CD4-positive, alpha-beta memory T cell (primary cell): ENCODE measurements at regions not wholly inside any gene's neighbourhood (a gene's known extent, or its start where the extent isn't known, plus 50 kb on each side); places are given as distances from the start of the nearest gene placed in this dataset.

ENCODE experiments used
- CTCF ChIA-PET: fragments of 350-600 bp; sonication (Branson Sonifier 250); formaldehyde crosslinking; loops from one replicate; lab custom pipeline; 2021; ENCODE audit warnings: inconsistent platforms; ENCODE audit not compliant: partially characterized antibody; lab: Charles Lee
- POLR2A ChIA-PET: fragments of 350-600 bp; sonication (Branson Sonifier 250); formaldehyde crosslinking; loops from one replicate; lab custom pipeline; 2021; ENCODE audit not compliant: partially characterized antibody; lab: Charles Lee
- DNase-seq, 5 donors: peaks; one replicate each; pipeline versions ENCODE4 v3.0.0 to v3.0.0-alpha.2; 2020 to 2022; ENCODE audit warnings: mixed read lengths in 1 of 5
- H3K27ac ChIP-seq: one replicate; pipeline ENCODE4 v1.7.0; 2013; ENCODE audit warnings: low read depth, low read length
- H3K27me3 ChIP-seq: 2 replicates; pipeline ENCODE4 v1.7.0; 2013; ENCODE audit warnings: mild to moderate bottlenecking, low read length, moderate library complexity; ENCODE audit not compliant: insufficient read depth
- H3K36me3 ChIP-seq: 2 replicates; pipeline ENCODE4 v1.7.0; 2013; ENCODE audit warnings: mild to moderate bottlenecking, low read length, moderate library complexity; ENCODE audit not compliant: insufficient read depth
- H3K4me1 ChIP-seq: 2 replicates; pipeline ENCODE4 v1.7.0; 2013; ENCODE audit warnings: mild to moderate bottlenecking, low read length, moderate library complexity; ENCODE audit not compliant: insufficient read depth
- H3K4me3 ChIP-seq, 2 donors: one replicate each; pipeline ENCODE4 v1.7.0; 2013; ENCODE audit warnings: low read length in 2 of 2, mild to moderate bottlenecking in 1 of 2
- H3K9me3 ChIP-seq, 2 donors: one replicate each; pipeline ENCODE4 v1.7.0; 2013; ENCODE audit warnings: low read length in 2 of 2, control low read depth in 1 of 2; ENCODE audit not compliant: control insufficient read depth in 1 of 2
- H3K27ac Mint-ChIP-seq, 7 donors: one replicate each; pipeline ENCODE4 v1.8.0; 2020 to 2021; ENCODE audit warnings: mixed read lengths in 7 of 7, mild to moderate bottlenecking in 6 of 7, inconsistent platforms in 3 of 7, moderate library complexity in 3 of 7
- H3K27me3 Mint-ChIP-seq, 2 donors: one replicate each; pipeline ENCODE4 v1.8.0; 2020 to 2021; ENCODE audit warnings: mixed read lengths in 2 of 2
- H3K36me3 Mint-ChIP-seq, 2 donors: one replicate each; pipeline ENCODE4 v1.8.0; 2020 to 2021; ENCODE audit warnings: mixed read lengths in 2 of 2, inconsistent platforms in 1 of 2, mild to moderate bottlenecking in 1 of 2
- H3K4me1 Mint-ChIP-seq, 4 donors: one replicate each; pipeline ENCODE4 v1.8.0; 2020 to 2021; ENCODE audit warnings: mixed read lengths in 4 of 4, mild to moderate bottlenecking in 1 of 4
- H3K4me3 Mint-ChIP-seq, 8 donors: one replicate each; pipeline ENCODE4 v1.8.0; 2020 to 2021; ENCODE audit warnings: mixed read lengths in 8 of 8, mild to moderate bottlenecking in 7 of 8, moderate library complexity in 6 of 8, inconsistent platforms in 3 of 8
- H3K9me3 Mint-ChIP-seq, 8 donors: one replicate each; pipeline ENCODE4 v1.8.0; 2020 to 2021; ENCODE audit warnings: mixed read lengths in 8 of 8, mild to moderate bottlenecking in 5 of 8, inconsistent platforms in 3 of 8, moderate library complexity in 1 of 8
- intact Hi-C: fragments of 100-400 bp; cut with micrococcal nuclease; formaldehyde crosslinking; loops from one replicate; pipeline ENCODE4 v1.15.1; 2023

GRCh38 chr11:27933992-27934829, 173.7 kb downstream of the KIF18A start:
- H3K36me3 ChIP-seq = no peaks in the 10 kb centered on the region
- H3K27ac ChIP-seq = no peak overlapping the region
- POLR2A ChIA-PET = no interaction called here
- Mint-ChIP-seq H3K4me1 (no peaks in the 10 kb centered on the region), H3K36me3 (no peaks in the 10 kb centered on the region), H3K4me3 (no peak overlapping the region), H3K27me3 (peaks cover 0 to 2% of the 10 kb centered on the region in 2 donors), H3K9me3 (peaks cover 0 to 8% (median 2%) of the 10 kb centered on the region in 8 donors), H3K27ac (no peak overlapping the region)
- intact Hi-C loops = no loop called here
- no peaks in the 10 kb centered on the region for H3K27me3 ChIP-seq
- DNase-seq = no peak
- no peaks in the 10 kb centered on the region for H3K9me3 ChIP-seq
- H3K4me1 ChIP-seq = no peaks in the 10 kb centered on the region
- CTCF ChIA-PET = no interaction called here
- H3K4me3 ChIP-seq = no peak overlapping the region

- no peak overlapping the region for H3K27ac ChIP-seq
- Mint-ChIP-seq H3K9me3 (no peaks in the 10 kb centered on the region), H3K36me3 (no peaks in the 10 kb centered on the region), H3K27me3 (peaks cover 0 to 2% of the 10 kb centered on the region in 2 donors), H3K4me3 (no peak overlapping the region), H3K4me1 (no peaks in the 10 kb centered on the region), H3K27ac (no peak overlapping the region)
- no peaks in the 10 kb centered on the region for H3K36me3 ChIP-seq
- intact Hi-C loops = no loop called here
- no peaks in the 10 kb centered on the region for H3K4me1 ChIP-seq
- H3K27me3 ChIP-seq = no peaks in the 10 kb centered on the region
- no peak overlapping the region for H3K4me3 ChIP-seq
- ChIA-PET POLR2A (no interaction called here), CTCF (no interaction called here)
- no peak for DNase-seq
- no peaks in the 10 kb centered on the region for H3K9me3 ChIP-seq
These were observed 176.2 kb downstream of the KIF18A start for GRCh38 chr11:27931770-27932169.

GRCh38 chr11:27930946-27931345, 177.0 kb downstream of the KIF18A start:
- Mint-ChIP-seq H3K4me3 (no peak overlapping the region), H3K9me3 (no peaks in the 10 kb centered on the region), H3K36me3 (no peaks in the 10 kb centered on the region), H3K4me1 (no peaks in the 10 kb centered on the region), H3K27me3 (peaks cover 0 to 1% of the 10 kb centered on the region in 2 donors), H3K27ac (no peak overlapping the region)
- CTCF ChIA-PET = no interaction called here
- H3K27ac ChIP-seq = no peak overlapping the region
- POLR2A ChIA-PET = no interaction called here
- H3K4me3 ChIP-seq = no peak overlapping the region
- H3K27me3 ChIP-seq = no peaks in the 10 kb centered on the region
- no peaks in the 10 kb centered on the region for H3K36me3 ChIP-seq
- H3K4me1 ChIP-seq = no peaks in the 10 kb centered on the region
- DNase-seq = no peak
- no peaks in the 10 kb centered on the region for H3K9me3 ChIP-seq
- intact Hi-C loops = no loop called here

- peaks cover 0 to 4% (median 0%) of the 10 kb centered on the region in 8 donors for H3K9me3 Mint-ChIP-seq
- H3K4me3 Mint-ChIP-seq = no peak overlapping the region
- Histone ChIP-seq H3K4me1 (no peaks in the 10 kb centered on the region), H3K27ac (no peak overlapping the region), H3K9me3 (no peaks in the 10 kb centered on the region), H3K4me3 (no peak overlapping the region), H3K36me3 (no peaks in the 10 kb centered on the region), H3K27me3 (no peaks in the 10 kb centered on the region)
- H3K27ac Mint-ChIP-seq = no peak overlapping the region
- no peak for DNase-seq
- ChIA-PET POLR2A (no interaction called here), CTCF (no interaction called here)
- H3K27me3 Mint-ChIP-seq = peaks cover 0 to 3% of the 10 kb centered on the region in 2 donors
- no peaks in the 10 kb centered on the region for H3K36me3 Mint-ChIP-seq
- intact Hi-C loops = no loop called here
- H3K4me1 Mint-ChIP-seq = no peaks in the 10 kb centered on the region
These were observed 179.1 kb downstream of the KIF18A start for GRCh38 chr11:27928809-27929208.

- H3K27ac ChIP-seq = no peak overlapping the region
- ChIA-PET CTCF (no interaction called here), POLR2A (no interaction called here)
- H3K36me3 Mint-ChIP-seq = no peaks in the 10 kb centered on the region
- no peaks in the 10 kb centered on the region for H3K9me3 ChIP-seq
- H3K4me1 Mint-ChIP-seq = no peaks in the 10 kb centered on the region
- H3K27me3 ChIP-seq = no peaks in the 10 kb centered on the region
- H3K4me3 Mint-ChIP-seq = no peak overlapping the region
- H3K4me3 ChIP-seq = no peak overlapping the region
- H3K4me1 ChIP-seq = no peaks in the 10 kb centered on the region
- no peaks in the 10 kb centered on the region for H3K36me3 ChIP-seq
- DNase-seq = no peak
- intact Hi-C loops = no loop called here
- no peak overlapping the region for H3K27ac Mint-ChIP-seq
- H3K27me3 Mint-ChIP-seq = peaks cover 0 to 3% of the 10 kb centered on the region in 2 donors
- peaks cover 0 to 4% (median 0%) of the 10 kb centered on the region in 8 donors for H3K9me3 Mint-ChIP-seq
These were observed 180.9 kb downstream of the KIF18A start for GRCh38 chr11:27926981-27927481.

- Histone ChIP-seq H3K4me3 (no peak overlapping the region), H3K36me3 (no peaks in the 10 kb centered on the region), H3K4me1 (no peaks in the 10 kb centered on the region), H3K27ac (no peak overlapping the region), H3K9me3 (no peaks in the 10 kb centered on the region), H3K27me3 (no peaks in the 10 kb centered on the region)
- ChIA-PET POLR2A (no interaction called here), CTCF (no interaction called here)
- H3K27ac Mint-ChIP-seq = no peak overlapping the region
- no peaks in the 10 kb centered on the region for H3K4me1 Mint-ChIP-seq
- peaks cover 0 to 3% of the 10 kb centered on the region in 2 donors for H3K27me3 Mint-ChIP-seq
- no peak for DNase-seq
- no peaks in the 10 kb centered on the region for H3K36me3 Mint-ChIP-seq
- no peak overlapping the region for H3K4me3 Mint-ChIP-seq
- intact Hi-C loops = no loop called here
- peaks cover 0 to 4% (median 0%) of the 10 kb centered on the region in 8 donors for H3K9me3 Mint-ChIP-seq
These were observed 181.5 kb downstream of the KIF18A start for GRCh38 chr11:27926486-27926885.

- H3K27me3 ChIP-seq = no peaks in the 10 kb centered on the region
- Mint-ChIP-seq H3K27ac (no peak overlapping the region), H3K27me3 (peaks cover 0 to 2% of the 10 kb centered on the region in 2 donors), H3K4me3 (no peak overlapping the region), H3K9me3 (peaks cover 0 to 4% (median 0%) of the 10 kb centered on the region in 8 donors), H3K4me1 (no peaks in the 10 kb centered on the region), H3K36me3 (no peaks in the 10 kb centered on the region)
- POLR2A ChIA-PET = no interaction called here
- no peak overlapping the region for H3K4me3 ChIP-seq
- no peaks in the 10 kb centered on the region for H3K9me3 ChIP-seq
- no peak for DNase-seq
- H3K36me3 ChIP-seq = no peaks in the 10 kb centered on the region
- intact Hi-C loops = no loop called here
- CTCF ChIA-PET = no interaction called here
- no peaks in the 10 kb centered on the region for H3K4me1 ChIP-seq
- no peak overlapping the region for H3K27ac ChIP-seq
These were observed 186.5 kb downstream of the KIF18A start for GRCh38 chr11:27921472-27921871.
